ENCODE measurements at regions not wholly inside any gene's neighbourhood (a gene's known extent, or its start where the extent isn't known, plus 50 kb on each side); places are given as distances from the start of the nearest gene placed in this dataset.

DNA sequence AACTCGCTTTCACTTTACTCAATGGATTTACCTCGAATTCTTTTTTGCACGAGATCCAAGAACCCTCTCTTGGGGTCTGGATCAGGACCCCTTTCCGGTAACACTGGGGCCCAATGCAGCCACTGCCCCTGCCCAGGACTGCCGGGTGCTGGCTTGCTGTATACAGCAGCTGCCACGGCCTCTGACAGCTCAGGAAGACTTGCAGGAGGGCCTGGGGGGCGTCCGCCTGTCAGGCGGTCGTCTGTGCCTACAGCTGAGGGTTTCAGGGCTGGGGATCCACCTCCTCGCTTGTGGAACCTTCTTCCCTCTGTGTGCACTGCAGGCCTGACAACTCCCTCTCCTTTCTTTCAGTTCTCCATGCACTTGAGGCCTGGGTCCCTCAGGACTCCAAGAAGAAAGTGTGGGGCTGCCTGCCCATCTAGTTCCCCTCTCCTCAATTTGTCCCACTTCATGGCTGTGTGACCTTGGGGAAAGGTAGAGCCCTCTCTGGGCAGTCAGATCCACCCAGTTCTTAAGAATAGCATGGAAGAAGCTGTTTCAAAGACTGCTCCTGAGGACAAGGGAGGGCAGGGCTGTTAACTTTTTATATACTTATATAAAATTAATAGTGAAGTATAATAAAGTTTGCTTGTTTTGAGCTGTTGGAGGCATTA is 75.0 kb upstream of the LGSN start (continued):
- TF ChIP-seq ZNF565 (CRISPR knock-in tag; conservative IDR thresholded peaks at IDR 0.05; ENCODE audit: low read depth) (no peak), ZNF8 (CRISPR knock-in tag; IDR thresholded peaks at IDR 0.05) (no peak), BACH2 (CRISPR knock-in tag; IDR thresholded peaks at IDR 0.05; ENCODE audit: borderline replicate concordance) (no peak), OSR1 (CRISPR knock-in tag; IDR thresholded peaks at IDR 0.05) (no peak), ZFP30 (CRISPR knock-in tag; IDR thresholded peaks at IDR 0.05) (no peak), TOX (CRISPR knock-in tag; IDR thresholded peaks at IDR 0.05; ENCODE audit: borderline replicate concordance) (no peak), PPARA (CRISPR knock-in tag; IDR thresholded peaks at IDR 0.05; ENCODE audit: borderline replicate concordance) (no peak), ISL1 (CRISPR knock-in tag; IDR thresholded peaks at IDR 0.05) (no peak), ZNF70 (CRISPR knock-in tag; IDR thresholded peaks at IDR 0.05) (no peak), CSDC2 (CRISPR knock-in tag; IDR thresholded peaks at IDR 0.05) (no peak)
- TF ChIP-seq, protein P1, sequence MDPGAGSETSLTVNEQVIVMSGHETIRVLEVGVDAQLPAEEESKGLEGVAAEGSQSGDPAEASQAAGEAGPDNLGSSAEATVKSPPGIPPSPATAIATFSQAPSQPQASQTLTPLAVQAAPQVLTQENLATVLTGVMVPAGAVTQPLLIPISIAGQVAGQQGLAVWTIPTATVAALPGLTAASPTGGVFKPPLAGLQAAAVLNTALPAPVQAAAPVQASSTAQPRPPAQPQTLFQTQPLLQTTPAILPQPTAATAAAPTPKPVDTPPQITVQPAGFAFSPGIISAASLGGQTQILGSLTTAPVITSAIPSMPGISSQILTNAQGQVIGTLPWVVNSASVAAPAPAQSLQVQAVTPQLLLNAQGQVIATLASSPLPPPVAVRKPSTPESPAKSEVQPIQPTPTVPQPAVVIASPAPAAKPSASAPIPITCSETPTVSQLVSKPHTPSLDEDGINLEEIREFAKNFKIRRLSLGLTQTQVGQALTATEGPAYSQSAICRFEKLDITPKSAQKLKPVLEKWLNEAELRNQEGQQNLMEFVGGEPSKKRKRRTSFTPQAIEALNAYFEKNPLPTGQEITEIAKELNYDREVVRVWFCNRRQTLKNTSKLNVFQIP (CRISPR knock-in tag; IDR thresholded peaks at IDR 0.05; ENCODE audit: borderline replicate concordance, low read depth) = no peak
- TF ChIP-seq, protein P2, sequence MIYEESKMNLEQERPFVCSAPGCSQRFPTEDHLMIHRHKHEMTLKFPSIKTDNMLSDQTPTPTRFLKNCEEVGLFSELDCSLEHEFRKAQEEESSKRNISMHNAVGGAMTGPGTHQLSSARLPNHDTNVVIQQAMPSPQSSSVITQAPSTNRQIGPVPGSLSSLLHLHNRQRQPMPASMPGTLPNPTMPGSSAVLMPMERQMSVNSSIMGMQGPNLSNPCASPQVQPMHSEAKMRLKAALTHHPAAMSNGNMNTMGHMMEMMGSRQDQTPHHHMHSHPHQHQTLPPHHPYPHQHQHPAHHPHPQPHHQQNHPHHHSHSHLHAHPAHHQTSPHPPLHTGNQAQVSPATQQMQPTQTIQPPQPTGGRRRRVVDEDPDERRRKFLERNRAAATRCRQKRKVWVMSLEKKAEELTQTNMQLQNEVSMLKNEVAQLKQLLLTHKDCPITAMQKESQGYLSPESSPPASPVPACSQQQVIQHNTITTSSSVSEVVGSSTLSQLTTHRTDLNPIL (CRISPR knock-in tag; IDR thresholded peaks at IDR 0.05; ENCODE audit: low read depth) = no peak

DNA sequence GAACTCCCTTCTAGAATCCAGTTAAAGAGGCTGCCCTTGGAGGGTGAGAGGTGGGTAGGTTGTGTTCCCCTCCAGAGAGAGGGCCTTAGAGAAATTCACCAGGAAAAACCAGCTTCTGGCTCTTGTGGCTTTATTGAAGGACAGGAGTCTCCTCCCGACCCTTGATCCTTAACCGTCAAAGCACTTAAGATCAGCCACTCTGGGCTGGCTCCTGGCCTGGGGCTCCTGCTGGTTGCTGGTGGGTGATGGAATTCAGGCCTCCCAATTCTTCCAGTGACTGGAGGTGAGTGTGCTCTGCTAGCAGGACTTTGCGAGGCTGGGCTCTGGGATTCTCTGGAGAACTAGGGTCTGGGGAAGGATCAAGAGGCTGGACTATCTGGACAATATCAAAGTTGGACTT is 75.6 kb upstream of the LGSN start:
- ATAC-seq = no peak
- TF ChIP-seq ZFP3 (CRISPR knock-in tag; IDR thresholded peaks at IDR 0.05) (no peak), CSDC2 (CRISPR knock-in tag; IDR thresholded peaks at IDR 0.05) (no peak), BACH2 (CRISPR knock-in tag; IDR thresholded peaks at IDR 0.05; ENCODE audit: borderline replicate concordance) (no peak), ESRRG (CRISPR knock-in tag; IDR thresholded peaks at IDR 0.05) (no peak), PPARA (CRISPR knock-in tag; IDR thresholded peaks at IDR 0.05; ENCODE audit: borderline replicate concordance) (no peak), ISL1 (CRISPR knock-in tag; IDR thresholded peaks at IDR 0.05) (no peak), TOX (CRISPR knock-in tag; IDR thresholded peaks at IDR 0.05; ENCODE audit: borderline replicate concordance) (no peak), ZNF565 (CRISPR knock-in tag; conservative IDR thresholded peaks at IDR 0.05; ENCODE audit: low read depth) (no peak), ARNTL (CRISPR knock-in tag; IDR thresholded peaks at IDR 0.05; ENCODE audit: borderline replicate concordance, low read depth) (no peak), ZNF70 (CRISPR knock-in tag; IDR thresholded peaks at IDR 0.05) (no peak)
- TF ChIP-seq, protein P3, sequence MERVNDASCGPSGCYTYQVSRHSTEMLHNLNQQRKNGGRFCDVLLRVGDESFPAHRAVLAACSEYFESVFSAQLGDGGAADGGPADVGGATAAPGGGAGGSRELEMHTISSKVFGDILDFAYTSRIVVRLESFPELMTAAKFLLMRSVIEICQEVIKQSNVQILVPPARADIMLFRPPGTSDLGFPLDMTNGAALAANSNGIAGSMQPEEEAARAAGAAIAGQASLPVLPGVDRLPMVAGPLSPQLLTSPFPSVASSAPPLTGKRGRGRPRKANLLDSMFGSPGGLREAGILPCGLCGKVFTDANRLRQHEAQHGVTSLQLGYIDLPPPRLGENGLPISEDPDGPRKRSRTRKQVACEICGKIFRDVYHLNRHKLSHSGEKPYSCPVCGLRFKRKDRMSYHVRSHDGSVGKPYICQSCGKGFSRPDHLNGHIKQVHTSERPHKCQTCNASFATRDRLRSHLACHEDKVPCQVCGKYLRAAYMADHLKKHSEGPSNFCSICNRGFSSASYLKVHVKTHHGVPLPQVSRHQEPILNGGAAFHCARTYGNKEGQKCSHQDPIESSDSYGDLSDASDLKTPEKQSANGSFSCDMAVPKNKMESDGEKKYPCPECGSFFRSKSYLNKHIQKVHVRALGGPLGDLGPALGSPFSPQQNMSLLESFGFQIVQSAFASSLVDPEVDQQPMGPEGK (CRISPR knock-in tag; IDR thresholded peaks at IDR 0.05; ENCODE audit: borderline replicate concordance) = no peak
- TF ChIP-seq, protein P2 (CRISPR knock-in tag; IDR thresholded peaks at IDR 0.05; ENCODE audit: low read depth) = no peak

DNA sequence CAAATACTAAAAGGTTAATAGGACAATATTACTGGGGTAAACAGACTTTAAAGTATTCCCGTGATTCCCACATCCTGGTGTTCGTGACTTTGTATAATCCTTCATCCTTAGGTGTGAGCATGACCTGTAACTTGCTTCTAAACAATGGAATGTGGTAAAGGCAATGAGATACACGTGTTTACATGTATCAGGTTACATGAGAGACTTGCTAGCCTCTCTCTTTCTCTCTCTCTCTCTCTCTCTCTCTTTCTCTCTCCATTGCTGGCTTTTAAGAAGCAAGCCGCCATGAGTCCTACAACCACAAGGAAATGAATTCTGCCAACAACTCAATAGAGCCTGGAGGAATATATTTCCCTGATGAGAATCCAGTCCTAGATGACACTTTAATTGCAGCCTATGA is 83.9 kb upstream of the LGSN start:
- no peak for ATAC-seq
- TF ChIP-seq ZNF565 (CRISPR knock-in tag; conservative IDR thresholded peaks at IDR 0.05; ENCODE audit: low read depth) = no peak
- TF ChIP-seq, protein P4, sequence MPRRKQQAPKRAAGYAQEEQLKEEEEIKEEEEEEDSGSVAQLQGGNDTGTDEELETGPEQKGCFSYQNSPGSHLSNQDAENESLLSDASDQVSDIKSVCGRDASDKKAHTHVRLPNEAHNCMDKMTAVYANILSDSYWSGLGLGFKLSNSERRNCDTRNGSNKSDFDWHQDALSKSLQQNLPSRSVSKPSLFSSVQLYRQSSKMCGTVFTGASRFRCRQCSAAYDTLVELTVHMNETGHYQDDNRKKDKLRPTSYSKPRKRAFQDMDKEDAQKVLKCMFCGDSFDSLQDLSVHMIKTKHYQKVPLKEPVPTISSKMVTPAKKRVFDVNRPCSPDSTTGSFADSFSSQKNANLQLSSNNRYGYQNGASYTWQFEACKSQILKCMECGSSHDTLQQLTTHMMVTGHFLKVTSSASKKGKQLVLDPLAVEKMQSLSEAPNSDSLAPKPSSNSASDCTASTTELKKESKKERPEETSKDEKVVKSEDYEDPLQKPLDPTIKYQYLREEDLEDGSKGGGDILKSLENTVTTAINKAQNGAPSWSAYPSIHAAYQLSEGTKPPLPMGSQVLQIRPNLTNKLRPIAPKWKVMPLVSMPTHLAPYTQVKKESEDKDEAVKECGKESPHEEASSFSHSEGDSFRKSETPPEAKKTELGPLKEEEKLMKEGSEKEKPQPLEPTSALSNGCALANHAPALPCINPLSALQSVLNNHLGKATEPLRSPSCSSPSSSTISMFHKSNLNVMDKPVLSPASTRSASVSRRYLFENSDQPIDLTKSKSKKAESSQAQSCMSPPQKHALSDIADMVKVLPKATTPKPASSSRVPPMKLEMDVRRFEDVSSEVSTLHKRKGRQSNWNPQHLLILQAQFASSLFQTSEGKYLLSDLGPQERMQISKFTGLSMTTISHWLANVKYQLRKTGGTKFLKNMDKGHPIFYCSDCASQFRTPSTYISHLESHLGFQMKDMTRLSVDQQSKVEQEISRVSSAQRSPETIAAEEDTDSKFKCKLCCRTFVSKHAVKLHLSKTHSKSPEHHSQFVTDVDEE (CRISPR knock-in tag; IDR thresholded peaks at IDR 0.05) = no peak
- no peak for TF ChIP-seq PPARA (CRISPR knock-in tag; IDR thresholded peaks at IDR 0.05; ENCODE audit: borderline replicate concordance)
- TF ChIP-seq ZNF70 (CRISPR knock-in tag; IDR thresholded peaks at IDR 0.05) = no peak
- no peak for TF ChIP-seq ZFP3 (CRISPR knock-in tag; IDR thresholded peaks at IDR 0.05)
- TF ChIP-seq TOX (CRISPR knock-in tag; IDR thresholded peaks at IDR 0.05; ENCODE audit: borderline replicate concordance) = no peak
- TF ChIP-seq, protein P3 (CRISPR knock-in tag; IDR thresholded peaks at IDR 0.05; ENCODE audit: borderline replicate concordance) = no peak
- TF ChIP-seq GLIS3 (CRISPR knock-in tag; IDR thresholded peaks at IDR 0.05) = no peak
